Mucosa of descending colon (tissue), 3 donors: ENCODE measurements at regions not wholly inside any gene's neighbourhood (a gene's known extent, or its start where the extent isn't known, plus 50 kb on each side); places are given as distances from the start of the nearest gene placed in this dataset.
A peak's percentile ranks its signal among the peaks of the same experiment; 100 is the strongest.

Experiments
- ATAC-seq: fragments of 200-7000 bp; cut with Tn5 transposase; one replicate; pipeline ENCODE4 v1.9.1; 2020; ENCODE audit warnings: mild to moderate bottlenecking, moderate library complexity
- DNase-seq, 3 donors: peaks; one replicate each; pipeline ENCODE4 v3.0.0-alpha.2; 2020
- H3K36me3 ChIP-seq: fragments of 200-600 bp; one replicate; pipeline ENCODE4 v1.8.0; 2021; ENCODE audit warnings: low read depth, mild to moderate bottlenecking
- H3K4me1 ChIP-seq: fragments of 200-600 bp; one replicate; pipeline ENCODE4 v1.8.0; 2021; ENCODE audit warnings: low read depth, mild to moderate bottlenecking
- H3K4me3 ChIP-seq: fragments of 200-600 bp; one replicate; pipeline ENCODE4 v1.8.0; 2021; ENCODE audit warnings: mild to moderate bottlenecking
- H3K9me3 ChIP-seq: fragments of 200-600 bp; one replicate; pipeline ENCODE4 v1.8.0; 2021; ENCODE audit warnings: mild to moderate bottlenecking
- CTCF ChIP-seq: fragments of 200-600 bp; IDR thresholded peaks from one replicate; pipeline ENCODE4 v1.8.0; 2022; ENCODE audit warnings: antibody characterized with exemption, mild to moderate bottlenecking
- intact Hi-C, 2 donors: fragments of 100-400 bp; cut with DNase I in 1 of 2; cut with micrococcal nuclease in 1 of 2; formaldehyde crosslinking; loops; one replicate each; pipeline versions ENCODE4 v1.11.0 to v1.11.1; 2022; cut with DNase I, micrococcal nuclease
- donor health status: DM: no; HTN: no; CAD: no; lungs with moderate emphysema.
- donor health status: DM: no; HTN: no; CAD: no.
- donor health status: DM: no; HTN: yes; CAD: no.

GRCh38 chr12:115335048-115335447, 651.1 kb upstream of the TBX3 start:
- no peak for TF ChIP-seq CTCF
- Histone ChIP-seq H3K9me3 (no peaks in the 10 kb centered on the region), H3K4me3 (no peak overlapping the region), H3K4me1 (no peaks in the 10 kb centered on the region), H3K36me3 (no peaks in the 10 kb centered on the region)
- intact Hi-C loops, result no loop called here
- DNase-seq (no peak), ATAC-seq (no peak)

DNA sequence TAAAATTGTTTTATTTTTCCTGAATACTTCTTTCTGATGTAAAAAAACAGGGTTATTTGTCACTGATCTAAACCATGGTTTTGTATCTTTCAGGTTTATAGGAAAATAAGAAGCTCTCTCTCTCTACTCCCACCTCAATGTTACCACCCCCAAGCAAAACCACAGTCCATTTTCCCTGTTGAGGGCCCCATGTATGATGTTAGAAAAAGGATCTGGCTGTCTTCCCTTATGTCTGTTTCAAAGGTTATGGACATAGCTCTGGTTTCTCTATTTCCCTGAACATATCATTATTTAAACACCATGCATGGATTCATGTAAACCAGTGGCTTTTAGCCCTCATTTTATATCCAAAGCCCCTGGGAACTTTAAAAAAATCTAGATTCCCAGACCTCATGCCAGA, 649.0 kb upstream of the TBX3 start:
- intact Hi-C loops, result no loop called here
- no peak for TF ChIP-seq CTCF
- Histone ChIP-seq H3K4me3 (no peak overlapping the region), H3K4me1 (no peaks in the 10 kb centered on the region), H3K9me3 (no peaks in the 10 kb centered on the region), H3K36me3 (no peaks in the 10 kb centered on the region)
- ATAC-seq, result no peak
- no peak for DNase-seq

- Histone ChIP-seq H3K4me1 (no peaks in the 10 kb centered on the region), H3K36me3 (no peaks in the 10 kb centered on the region), H3K4me3 (no peak overlapping the region), H3K9me3 (no peaks in the 10 kb centered on the region)
- TF ChIP-seq CTCF, result no peak
- intact Hi-C loops, result no loop called here
- peak; percentile 91 for ATAC-seq
- peak in 2 of 3 donors; percentile 16 to 31 for DNase-seq
Observed at GRCh38 chr12:115325858-115326257, 641.9 kb upstream of the TBX3 start.

- H3K36me3 ChIP-seq, result no peaks in the 10 kb centered on the region
- DNase-seq (no peak), ATAC-seq (no peak)
- no peaks in the 10 kb centered on the region for H3K9me3 ChIP-seq
- no peaks in the 10 kb centered on the region for H3K4me1 ChIP-seq
- intact Hi-C loops, result no loop called here
- TF ChIP-seq CTCF, result no peak
- H3K4me3 ChIP-seq, result no peak overlapping the region
Observed at GRCh38 chr12:115324949-115325593, 641.1 kb upstream of the TBX3 start.

DNA sequence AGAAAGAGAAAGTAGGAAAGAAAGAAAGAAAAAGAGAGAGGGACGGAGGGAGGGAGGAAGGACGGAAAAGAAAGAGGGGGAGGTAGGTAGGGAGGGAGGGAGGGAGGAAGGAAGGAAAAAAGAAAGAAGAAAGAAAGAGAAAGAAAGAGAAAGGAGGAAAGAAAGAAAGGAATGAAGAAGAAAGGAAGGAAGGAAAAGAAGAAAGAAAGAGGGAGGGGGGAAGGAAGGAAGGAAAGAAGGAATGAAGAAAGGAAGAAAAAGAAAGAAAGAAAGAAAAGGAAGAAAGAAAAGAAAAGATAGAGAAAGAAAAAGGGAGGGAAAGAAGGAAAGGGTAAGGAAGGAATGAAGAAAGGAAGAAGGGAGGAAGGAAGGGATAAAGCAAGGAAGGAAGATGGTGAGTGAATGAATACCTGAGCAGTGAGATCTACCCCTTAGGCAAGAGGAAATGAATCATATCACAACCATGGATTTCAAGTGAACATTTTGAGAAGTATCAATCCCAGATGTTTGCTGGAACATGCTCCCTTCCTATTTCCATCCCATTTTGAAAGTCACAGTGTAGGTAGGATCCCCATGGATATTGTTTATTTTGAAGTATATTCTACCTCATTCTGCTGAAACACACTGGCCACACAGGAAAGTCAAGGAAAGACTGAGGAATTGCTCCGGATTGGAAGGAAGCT, 639.4 kb upstream of the TBX3 start:
- Histone ChIP-seq H3K9me3 (no peaks in the 10 kb centered on the region), H3K36me3 (no peaks in the 10 kb centered on the region), H3K4me1 (no peaks in the 10 kb centered on the region), H3K4me3 (no peak overlapping the region)
- DNase-seq (no peak), ATAC-seq (no peak)
- TF ChIP-seq CTCF, result no peak
- intact Hi-C loops, result no loop called here
